ENCODE measurements at regions not wholly inside any gene's neighbourhood (a gene's known extent, or its start where the extent isn't known, plus 50 kb on each side); places are given as distances from the start of the nearest gene placed in this dataset.

DNA sequence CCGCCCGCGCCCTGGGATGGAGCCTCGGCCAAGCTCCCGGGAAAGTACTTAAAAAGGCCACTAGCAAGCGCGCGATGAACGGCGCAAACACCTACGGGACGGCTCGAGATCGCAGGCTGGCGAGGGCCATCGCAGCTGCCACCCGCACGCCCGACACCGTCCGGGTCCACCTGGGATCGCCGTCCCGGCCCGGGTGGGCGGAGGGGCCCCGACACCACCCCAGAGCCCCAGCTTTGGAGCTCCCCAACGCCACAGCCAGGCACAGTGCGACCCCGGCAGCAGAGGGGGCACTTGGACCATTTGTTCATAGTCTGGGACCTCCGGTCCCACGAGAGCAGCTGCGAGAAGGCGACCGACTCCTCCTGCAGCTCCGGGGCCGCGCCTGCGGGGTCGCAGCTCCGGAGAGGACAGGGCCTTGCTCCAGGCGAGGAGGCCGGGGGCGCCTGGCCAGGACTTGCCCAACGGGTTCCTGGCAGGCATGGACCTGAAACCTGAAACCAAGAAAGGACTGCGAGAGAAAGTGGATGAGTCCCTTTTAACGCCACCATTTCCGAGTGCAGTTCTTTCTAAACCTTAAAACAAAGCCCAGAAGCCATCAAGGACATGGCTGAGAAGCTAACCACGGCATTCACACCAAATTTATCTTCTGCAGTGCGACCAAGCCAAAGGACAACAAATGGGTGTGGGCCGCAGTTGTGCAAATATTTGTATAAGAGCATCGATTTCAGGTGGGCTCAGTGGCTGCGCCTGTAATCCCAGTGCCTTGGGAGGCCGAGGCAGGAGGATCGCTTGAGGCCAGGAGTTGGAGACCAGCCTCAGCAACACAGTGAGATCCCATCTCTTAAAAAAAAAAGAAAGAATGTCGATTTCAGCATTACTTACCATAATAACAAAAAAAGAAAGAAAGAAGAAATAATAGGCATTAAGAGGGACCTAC, 54.0 kb upstream of the IMP4 start (continued):
- TF ChIP-seq, protein P1, sequence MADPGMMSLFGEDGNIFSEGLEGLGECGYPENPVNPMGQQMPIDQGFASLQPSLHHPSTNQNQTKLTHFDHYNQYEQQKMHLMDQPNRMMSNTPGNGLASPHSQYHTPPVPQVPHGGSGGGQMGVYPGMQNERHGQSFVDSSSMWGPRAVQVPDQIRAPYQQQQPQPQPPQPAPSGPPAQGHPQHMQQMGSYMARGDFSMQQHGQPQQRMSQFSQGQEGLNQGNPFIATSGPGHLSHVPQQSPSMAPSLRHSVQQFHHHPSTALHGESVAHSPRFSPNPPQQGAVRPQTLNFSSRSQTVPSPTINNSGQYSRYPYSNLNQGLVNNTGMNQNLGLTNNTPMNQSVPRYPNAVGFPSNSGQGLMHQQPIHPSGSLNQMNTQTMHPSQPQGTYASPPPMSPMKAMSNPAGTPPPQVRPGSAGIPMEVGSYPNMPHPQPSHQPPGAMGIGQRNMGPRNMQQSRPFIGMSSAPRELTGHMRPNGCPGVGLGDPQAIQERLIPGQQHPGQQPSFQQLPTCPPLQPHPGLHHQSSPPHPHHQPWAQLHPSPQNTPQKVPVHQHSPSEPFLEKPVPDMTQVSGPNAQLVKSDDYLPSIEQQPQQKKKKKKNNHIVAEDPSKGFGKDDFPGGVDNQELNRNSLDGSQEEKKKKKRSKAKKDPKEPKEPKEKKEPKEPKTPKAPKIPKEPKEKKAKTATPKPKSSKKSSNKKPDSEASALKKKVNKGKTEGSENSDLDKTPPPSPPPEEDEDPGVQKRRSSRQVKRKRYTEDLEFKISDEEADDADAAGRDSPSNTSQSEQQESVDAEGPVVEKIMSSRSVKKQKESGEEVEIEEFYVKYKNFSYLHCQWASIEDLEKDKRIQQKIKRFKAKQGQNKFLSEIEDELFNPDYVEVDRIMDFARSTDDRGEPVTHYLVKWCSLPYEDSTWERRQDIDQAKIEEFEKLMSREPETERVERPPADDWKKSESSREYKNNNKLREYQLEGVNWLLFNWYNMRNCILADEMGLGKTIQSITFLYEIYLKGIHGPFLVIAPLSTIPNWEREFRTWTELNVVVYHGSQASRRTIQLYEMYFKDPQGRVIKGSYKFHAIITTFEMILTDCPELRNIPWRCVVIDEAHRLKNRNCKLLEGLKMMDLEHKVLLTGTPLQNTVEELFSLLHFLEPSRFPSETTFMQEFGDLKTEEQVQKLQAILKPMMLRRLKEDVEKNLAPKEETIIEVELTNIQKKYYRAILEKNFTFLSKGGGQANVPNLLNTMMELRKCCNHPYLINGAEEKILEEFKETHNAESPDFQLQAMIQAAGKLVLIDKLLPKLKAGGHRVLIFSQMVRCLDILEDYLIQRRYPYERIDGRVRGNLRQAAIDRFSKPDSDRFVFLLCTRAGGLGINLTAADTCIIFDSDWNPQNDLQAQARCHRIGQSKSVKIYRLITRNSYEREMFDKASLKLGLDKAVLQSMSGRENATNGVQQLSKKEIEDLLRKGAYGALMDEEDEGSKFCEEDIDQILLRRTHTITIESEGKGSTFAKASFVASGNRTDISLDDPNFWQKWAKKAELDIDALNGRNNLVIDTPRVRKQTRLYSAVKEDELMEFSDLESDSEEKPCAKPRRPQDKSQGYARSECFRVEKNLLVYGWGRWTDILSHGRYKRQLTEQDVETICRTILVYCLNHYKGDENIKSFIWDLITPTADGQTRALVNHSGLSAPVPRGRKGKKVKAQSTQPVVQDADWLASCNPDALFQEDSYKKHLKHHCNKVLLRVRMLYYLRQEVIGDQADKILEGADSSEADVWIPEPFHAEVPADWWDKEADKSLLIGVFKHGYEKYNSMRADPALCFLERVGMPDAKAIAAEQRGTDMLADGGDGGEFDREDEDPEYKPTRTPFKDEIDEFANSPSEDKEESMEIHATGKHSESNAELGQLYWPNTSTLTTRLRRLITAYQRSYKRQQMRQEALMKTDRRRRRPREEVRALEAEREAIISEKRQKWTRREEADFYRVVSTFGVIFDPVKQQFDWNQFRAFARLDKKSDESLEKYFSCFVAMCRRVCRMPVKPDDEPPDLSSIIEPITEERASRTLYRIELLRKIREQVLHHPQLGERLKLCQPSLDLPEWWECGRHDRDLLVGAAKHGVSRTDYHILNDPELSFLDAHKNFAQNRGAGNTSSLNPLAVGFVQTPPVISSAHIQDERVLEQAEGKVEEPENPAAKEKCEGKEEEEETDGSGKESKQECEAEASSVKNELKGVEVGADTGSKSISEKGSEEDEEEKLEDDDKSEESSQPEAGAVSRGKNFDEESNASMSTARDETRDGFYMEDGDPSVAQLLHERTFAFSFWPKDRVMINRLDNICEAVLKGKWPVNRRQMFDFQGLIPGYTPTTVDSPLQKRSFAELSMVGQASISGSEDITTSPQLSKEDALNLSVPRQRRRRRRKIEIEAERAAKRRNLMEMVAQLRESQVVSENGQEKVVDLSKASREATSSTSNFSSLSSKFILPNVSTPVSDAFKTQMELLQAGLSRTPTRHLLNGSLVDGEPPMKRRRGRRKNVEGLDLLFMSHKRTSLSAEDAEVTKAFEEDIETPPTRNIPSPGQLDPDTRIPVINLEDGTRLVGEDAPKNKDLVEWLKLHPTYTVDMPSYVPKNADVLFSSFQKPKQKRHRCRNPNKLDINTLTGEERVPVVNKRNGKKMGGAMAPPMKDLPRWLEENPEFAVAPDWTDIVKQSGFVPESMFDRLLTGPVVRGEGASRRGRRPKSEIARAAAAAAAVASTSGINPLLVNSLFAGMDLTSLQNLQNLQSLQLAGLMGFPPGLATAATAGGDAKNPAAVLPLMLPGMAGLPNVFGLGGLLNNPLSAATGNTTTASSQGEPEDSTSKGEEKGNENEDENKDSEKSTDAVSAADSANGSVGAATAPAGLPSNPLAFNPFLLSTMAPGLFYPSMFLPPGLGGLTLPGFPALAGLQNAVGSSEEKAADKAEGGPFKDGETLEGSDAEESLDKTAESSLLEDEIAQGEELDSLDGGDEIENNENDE (IDR thresholded peaks at IDR 0.05; ENCODE audit: insufficient replicate concordance, low read length) = no peak
- no peak for TF ChIP-seq BRCA1 (IDR thresholded peaks at IDR 0.05; ENCODE audit: low read depth, low read length)
- TF ChIP-seq EZH2 (IDR thresholded peaks at IDR 0.05; ENCODE audit: low read depth, low read length, severe bottlenecking) = no peak
- no peak for TF ChIP-seq SRF (IDR thresholded peaks at IDR 0.05; ENCODE audit: low read depth, low read length)
- TF ChIP-seq RNF2 (IDR thresholded peaks at IDR 0.05; ENCODE audit: borderline replicate concordance, low read depth, low read length, missing control alignments, poor library complexity, severe bottlenecking) = no peak
- no peak for TF ChIP-seq KDM4A (IDR thresholded peaks at IDR 0.05; ENCODE audit: low read depth, low read length, severe bottlenecking)
- 0 out of 2 replicates have a peak, but pooled peaks have one; percentile 33 for TF ChIP-seq CHD2 (IDR thresholded peaks at IDR 0.05; ENCODE audit: low read length)
- peak; percentile 95; the same call in 1 of the 2 replicates for TF ChIP-seq RBBP5 (IDR thresholded peaks at IDR 0.05; ENCODE audit: borderline replicate concordance, low read depth, low read length)
- TF ChIP-seq POLR2AphosphoS5 (IDR thresholded peaks at IDR 0.05; ENCODE audit: low read depth, low read length) = no peak

All from H1 (cell line).